Thymus (tissue), 11 donors: ENCODE measurements at regions not wholly inside any gene's neighbourhood (a gene's known extent, or its start where the extent isn't known, plus 50 kb on each side); places are given as distances from the start of the nearest gene placed in this dataset.

Experiments used
- DNase-seq, 9 donors: peaks; one replicate each; pipeline ENCODE4 v3.0.0-alpha.2; 2013; ENCODE audit warnings: low spot score in 9 of 9, low read depth in 6 of 9, missing footprints in 1 of 9
- H3K27ac ChIP-seq, 2 donors: one replicate each; pipeline ENCODE4 v1.5.1; 2013; ENCODE audit warnings: control low read depth in 1 of 2, low read depth in 1 of 2, low read length in 1 of 2, mild to moderate bottlenecking in 1 of 2, moderate library complexity in 1 of 2
- H3K27me3 ChIP-seq, 2 donors: one replicate each; pipeline ENCODE4 v1.5.1; 2013; ENCODE audit warnings: low read length in 1 of 2; ENCODE audit not compliant: control insufficient read depth in 2 of 2, insufficient read depth in 1 of 2
- H3K36me3 ChIP-seq, 2 donors: one replicate each; pipeline ENCODE4 v1.5.1; 2013; ENCODE audit warnings: low read length in 1 of 2, mild to moderate bottlenecking in 1 of 2, moderate library complexity in 1 of 2; ENCODE audit not compliant: control insufficient read depth in 2 of 2, insufficient read depth in 2 of 2
- H3K4me1 ChIP-seq, 2 donors: one replicate each; pipeline ENCODE4 v1.5.1; 2013; ENCODE audit warnings: low read length in 2 of 2; ENCODE audit not compliant: control insufficient read depth in 2 of 2, insufficient read depth in 2 of 2
- H3K4me3 ChIP-seq, 2 donors: one replicate each; pipeline ENCODE4 v1.5.1; 2013; ENCODE audit warnings: low read length in 2 of 2, control low read depth in 1 of 2, mild to moderate bottlenecking in 1 of 2
- H3K9me3 ChIP-seq, 2 donors: one replicate each; pipeline ENCODE4 v1.5.1; 2013; ENCODE audit warnings: low read length in 1 of 2, mild to moderate bottlenecking in 1 of 2; ENCODE audit not compliant: control insufficient read depth in 2 of 2, insufficient read depth in 1 of 2
- WGBS: extraction: QIAGEN DNeasy Blood & Tissue Kit; methylation state at CpG from one replicate; pipeline ENCODE4 v1.1.7; 2013; 5-methylcytosine and 5-hydroxymethylcytosine counted together
- donor health status: healthy.

GRCh38 chrX:95218976-95219375, 1465.7 kb upstream of the DIAPH2 start:
- Histone ChIP-seq H3K9me3 (no peaks in the 10 kb centered on the region), H3K27me3 (no peaks in the 10 kb centered on the region), H3K36me3 (no peaks in the 10 kb centered on the region), H3K4me1 (no peaks in the 10 kb centered on the region), H3K27ac (no peak overlapping the region), H3K4me3 (no peak overlapping the region)
- DNase-seq: no peak
- 69% methylated on average over 4 of the region's 4 CpGs for WGBS

GRCh38 chrX:95248386-95248785, 1436.3 kb upstream of the DIAPH2 start:
- no peaks in the 10 kb centered on the region for H3K9me3 ChIP-seq
- no peak for DNase-seq
- WGBS: 93% methylated on average over 2 of the region's 2 CpGs

GRCh38 chrX:95290455-95290854, 1394.2 kb upstream of the DIAPH2 start:
- H3K4me3 ChIP-seq: no peak overlapping the region
- H3K9me3 ChIP-seq: no peaks in the 10 kb centered on the region
- no peak overlapping the region for H3K27ac ChIP-seq
- DNase-seq: no peak
- no peaks in the 10 kb centered on the region for H3K4me1 ChIP-seq
- H3K36me3 ChIP-seq: no peaks in the 10 kb centered on the region
- WGBS: 95% methylated on average over 3 of the region's 3 CpGs
- H3K27me3 ChIP-seq: no peaks in the 10 kb centered on the region

More at GRCh38 chrX:95248386-95248785, 1436.3 kb upstream of the DIAPH2 start:
- H3K27ac ChIP-seq: no peak overlapping the region
- H3K36me3 ChIP-seq: no peaks in the 10 kb centered on the region
- no peaks in the 10 kb centered on the region for H3K27me3 ChIP-seq
- H3K4me3 ChIP-seq: no peak overlapping the region
- no peaks in the 10 kb centered on the region for H3K4me1 ChIP-seq

- Histone ChIP-seq H3K27ac (no peak overlapping the region), H3K4me3 (no peak overlapping the region), H3K9me3 (no peaks in the 10 kb centered on the region), H3K4me1 (no peaks in the 10 kb centered on the region), H3K27me3 (no peaks in the 10 kb centered on the region), H3K36me3 (no peaks in the 10 kb centered on the region)
- no peak for DNase-seq
Observed at GRCh38 chrX:95291561-95291960, 1393.1 kb upstream of the DIAPH2 start.

GRCh38 chrX:95318882-95319281, 1365.8 kb upstream of the DIAPH2 start:
- no peaks in the 10 kb centered on the region for H3K27me3 ChIP-seq
- WGBS: 53% methylated on average over 4 of the region's 4 CpGs
- no peaks in the 10 kb centered on the region for H3K36me3 ChIP-seq
- H3K9me3 ChIP-seq: no peaks in the 10 kb centered on the region
- H3K4me1 ChIP-seq: no peaks in the 10 kb centered on the region
- no peak overlapping the region for H3K27ac ChIP-seq
- DNase-seq: no peak
- H3K4me3 ChIP-seq: no peak overlapping the region

GRCh38 chrX:95325185-95325584, 1359.5 kb upstream of the DIAPH2 start:
- WGBS: 67% methylated on average over 2 of the region's 2 CpGs
- Histone ChIP-seq H3K4me1 (no peaks in the 10 kb centered on the region), H3K27ac (no peak overlapping the region), H3K9me3 (no peaks in the 10 kb centered on the region), H3K36me3 (no peaks in the 10 kb centered on the region), H3K27me3 (no peaks in the 10 kb centered on the region), H3K4me3 (no peak overlapping the region)
- no peak for DNase-seq

- no peaks in the 10 kb centered on the region for H3K9me3 ChIP-seq
- H3K27ac ChIP-seq: no peak overlapping the region
- DNase-seq: no peak
- no peaks in the 10 kb centered on the region for H3K27me3 ChIP-seq
- H3K36me3 ChIP-seq: no peaks in the 10 kb centered on the region
- 77% methylated on average over 2 of the region's 2 CpGs for WGBS
- H3K4me1 ChIP-seq: no peaks in the 10 kb centered on the region
- H3K4me3 ChIP-seq: no peak overlapping the region
Observed at GRCh38 chrX:95330292-95330691, 1354.3 kb upstream of the DIAPH2 start.

GRCh38 chrX:95332530-95332929, 1352.1 kb upstream of the DIAPH2 start:
- H3K4me3 ChIP-seq: no peak overlapping the region
- no peaks in the 10 kb centered on the region for H3K4me1 ChIP-seq
- DNase-seq: no peak
- no peaks in the 10 kb centered on the region for H3K36me3 ChIP-seq
- H3K9me3 ChIP-seq: no peaks in the 10 kb centered on the region
- 68% methylated on average over 8 of the region's 8 CpGs for WGBS
- H3K27ac ChIP-seq: no peak overlapping the region
- H3K27me3 ChIP-seq: no peaks in the 10 kb centered on the region

GRCh38 chrX:95346856-95347255, 1337.8 kb upstream of the DIAPH2 start:
- WGBS: 62% methylated on average over 3 of the region's 3 CpGs
- no peak for DNase-seq
- Histone ChIP-seq H3K4me1 (no peaks in the 10 kb centered on the region), H3K9me3 (no peaks in the 10 kb centered on the region), H3K36me3 (no peaks in the 10 kb centered on the region), H3K27me3 (no peaks in the 10 kb centered on the region), H3K27ac (no peak overlapping the region), H3K4me3 (no peak overlapping the region)
